ENCODE measurements at regions not wholly inside any gene's neighbourhood (a gene's known extent, or its start where the extent isn't known, plus 50 kb on each side); places are given as distances from the start of the nearest gene placed in this dataset.

DNA sequence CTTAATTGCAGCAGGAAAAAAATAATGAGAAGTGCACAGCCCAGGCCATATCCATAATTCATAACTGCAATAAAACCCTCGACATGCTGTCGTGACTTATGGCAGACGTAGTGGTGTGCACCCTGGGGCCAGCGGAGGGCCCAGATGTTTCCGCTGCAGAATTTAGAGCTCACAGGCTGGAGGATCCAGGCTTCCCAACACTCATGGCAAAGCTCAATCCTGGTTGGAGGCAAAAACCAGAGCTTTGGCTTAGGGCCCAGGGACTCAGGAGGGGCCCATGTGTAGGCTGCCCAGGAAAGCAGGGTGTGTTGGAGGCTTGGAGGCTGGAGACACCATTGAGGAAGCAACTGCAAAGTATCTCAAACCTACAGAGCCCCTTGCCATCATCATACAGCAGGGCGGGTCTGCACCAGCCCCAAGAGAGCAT lies 68.7 kb downstream of the SERPINA3 start:
- Mint-ChIP-seq H3K27me3 (ENCODE audit: low read depth) (no peaks in the 10 kb centered on the region), H3K4me1 (ENCODE audit: low read depth) (no peaks in the 10 kb centered on the region), H3K9me3 (ENCODE audit: insufficient read depth) (no peaks in the 10 kb centered on the region), H3K27ac (no peak overlapping the region), H3K4me3 (no peak overlapping the region), H3K36me3 (ENCODE audit: low read depth) (no peaks in the 10 kb centered on the region)
- CTCF ChIA-PET = no interaction called here
- ATAC-seq (no peak), DNase-seq (no peak)
- POLR2A ChIA-PET = no interaction called here

- Mint-ChIP-seq H3K4me1 (ENCODE audit: low read depth) (no peaks in the 10 kb centered on the region), H3K4me3 (no peak overlapping the region), H3K9me3 (ENCODE audit: insufficient read depth) (no peaks in the 10 kb centered on the region), H3K36me3 (ENCODE audit: low read depth) (no peaks in the 10 kb centered on the region), H3K27me3 (ENCODE audit: low read depth) (no peaks in the 10 kb centered on the region), H3K27ac (no peak overlapping the region)
- ChIA-PET POLR2A (no interaction called here), CTCF (interaction anchor here (0.8 kb wide), 1 partner anchor 10 kb away, joined by 3 read pairs; no protein-coding TSS in a partner anchor)
- DNase-seq = peak; percentile 13
- ATAC-seq = no peak
These were observed 68.0 kb downstream of the SERPINA3 start for GRCh38 chr14:94679937-94680861.

GRCh38 chr14:94679106-94679810 lies 67.1 kb downstream of the SERPINA3 start:
- no peaks in the 10 kb centered on the region for H3K9me3 Mint-ChIP-seq (ENCODE audit: insufficient read depth)
- ChIA-PET CTCF (interaction anchor here (0.8 kb wide), 1 partner anchor 11 kb away, joined by 3 read pairs; no protein-coding TSS in a partner anchor), POLR2A (interaction anchor here (0.8 kb wide), 1 partner anchor 23 kb away, joined by 3 read pairs; no protein-coding TSS in a partner anchor)

DNA sequence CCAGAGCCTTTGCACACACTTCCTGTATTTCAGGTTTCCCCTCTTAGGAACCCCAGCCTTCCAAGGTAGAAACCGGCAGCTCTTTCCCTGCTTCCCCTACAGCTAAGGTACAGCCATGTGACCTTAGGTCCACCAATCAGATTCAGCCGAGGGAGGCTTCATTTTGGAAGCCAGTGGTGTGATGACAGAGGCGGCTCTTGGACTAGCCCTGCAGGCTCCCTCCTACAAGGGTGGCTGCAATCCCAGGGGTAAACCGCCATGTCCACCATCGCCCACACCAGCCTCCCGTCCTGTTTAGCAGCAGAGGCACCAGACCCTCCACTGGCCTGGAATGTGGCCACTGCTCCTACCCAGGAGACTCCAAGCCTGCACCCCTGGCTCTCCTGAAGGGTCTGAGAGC lies 65.6 kb downstream of the SERPINA3 start:
- Mint-ChIP-seq H3K9me3 (ENCODE audit: insufficient read depth) (no peaks in the 10 kb centered on the region), H3K36me3 (ENCODE audit: low read depth) (no peaks in the 10 kb centered on the region), H3K4me3 (no peak overlapping the region), H3K27me3 (ENCODE audit: low read depth) (no peaks in the 10 kb centered on the region), H3K27ac (no peak overlapping the region), H3K4me1 (ENCODE audit: low read depth) (no peaks in the 10 kb centered on the region)
- DNase-seq = no peak
- ChIA-PET CTCF (no interaction called here), POLR2A (no interaction called here)
- no peak for ATAC-seq

More at GRCh38 chr14:94679106-94679810, 67.1 kb downstream of the SERPINA3 start:
- Mint-ChIP-seq H3K36me3 (ENCODE audit: low read depth) (no peaks in the 10 kb centered on the region), H3K4me1 (ENCODE audit: low read depth) (no peaks in the 10 kb centered on the region), H3K27ac (no peak overlapping the region), H3K4me3 (no peak overlapping the region), H3K27me3 (ENCODE audit: low read depth) (no peaks in the 10 kb centered on the region)
- ATAC-seq (no peak), DNase-seq (peak; percentile 6)

DNA sequence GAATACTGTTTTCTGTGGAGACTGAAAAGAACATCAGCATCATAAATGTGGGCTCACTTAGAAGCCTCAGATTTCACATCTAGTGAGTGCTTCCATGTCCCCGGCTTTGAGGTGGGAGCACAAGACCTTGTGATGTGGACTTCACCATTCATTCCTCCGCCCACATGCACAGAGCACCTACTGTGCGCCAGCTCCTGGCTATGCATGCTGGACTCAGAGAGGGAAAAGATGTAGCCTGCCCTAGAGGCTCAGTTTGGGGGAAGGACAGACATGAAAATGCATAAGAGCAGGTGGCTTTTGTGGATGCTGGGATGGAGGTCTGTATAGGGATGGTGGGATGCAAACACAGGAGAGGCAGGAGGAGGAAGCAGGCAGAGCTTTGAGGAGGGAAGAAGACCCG lies 65.0 kb downstream of the SERPINA3 start:
- CTCF ChIA-PET = no interaction called here
- H3K4me3 Mint-ChIP-seq = no peak overlapping the region
- no peaks in the 10 kb centered on the region for H3K36me3 Mint-ChIP-seq (ENCODE audit: low read depth)
- DNase-seq = no peak
- no peak overlapping the region for H3K27ac Mint-ChIP-seq
- no peaks in the 10 kb centered on the region for H3K27me3 Mint-ChIP-seq (ENCODE audit: low read depth)
- no peak for ATAC-seq
- H3K4me1 Mint-ChIP-seq (ENCODE audit: low read depth) = no peaks in the 10 kb centered on the region
- POLR2A ChIA-PET = no interaction called here
- no peaks in the 10 kb centered on the region for H3K9me3 Mint-ChIP-seq (ENCODE audit: insufficient read depth)

DNA sequence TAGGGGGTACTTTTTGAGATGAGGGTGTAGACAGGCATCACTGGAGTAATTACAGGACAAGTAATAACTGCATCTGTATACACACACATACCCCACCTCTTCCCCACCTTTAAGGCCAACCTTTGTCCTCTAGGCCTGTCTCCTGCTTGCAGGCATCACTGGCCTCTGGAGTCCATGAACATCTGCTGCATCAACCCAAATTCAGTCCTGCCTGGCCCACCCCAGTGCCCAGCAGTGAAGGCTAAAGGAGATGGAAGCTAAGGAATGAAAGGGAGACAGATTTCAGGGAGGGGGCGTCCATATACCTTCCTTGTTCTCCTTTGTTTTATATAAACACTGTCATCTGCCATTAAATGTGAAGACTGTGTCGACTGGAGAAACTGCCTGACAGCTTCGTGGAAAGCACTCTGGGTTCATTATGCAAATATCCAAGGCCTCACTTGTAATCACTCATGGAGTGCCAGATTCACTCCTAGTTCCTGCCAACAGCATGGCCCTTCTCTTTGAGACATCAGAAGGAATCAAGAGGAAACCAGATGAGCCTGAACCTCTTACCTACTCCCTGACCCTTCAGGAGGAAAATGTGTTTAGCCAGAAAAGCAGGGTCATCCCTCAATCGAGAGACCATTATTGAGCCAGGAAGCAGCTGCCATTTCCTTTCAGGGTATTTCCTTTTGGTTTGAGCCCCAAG lies 64.4 kb downstream of the SERPINA3 start:
- DNase-seq (peak; percentile 3), ATAC-seq (no peak)
- H3K27me3 Mint-ChIP-seq (ENCODE audit: low read depth) = no peaks in the 10 kb centered on the region
- H3K4me1 Mint-ChIP-seq (ENCODE audit: low read depth) = no peaks in the 10 kb centered on the region
- ChIA-PET CTCF (no interaction called here), POLR2A (no interaction called here)
- H3K9me3 Mint-ChIP-seq (ENCODE audit: insufficient read depth) = no peaks in the 10 kb centered on the region
- no peak overlapping the region for H3K4me3 Mint-ChIP-seq
- no peaks in the 10 kb centered on the region for H3K36me3 Mint-ChIP-seq (ENCODE audit: low read depth)
- no peak overlapping the region for H3K27ac Mint-ChIP-seq

DNA sequence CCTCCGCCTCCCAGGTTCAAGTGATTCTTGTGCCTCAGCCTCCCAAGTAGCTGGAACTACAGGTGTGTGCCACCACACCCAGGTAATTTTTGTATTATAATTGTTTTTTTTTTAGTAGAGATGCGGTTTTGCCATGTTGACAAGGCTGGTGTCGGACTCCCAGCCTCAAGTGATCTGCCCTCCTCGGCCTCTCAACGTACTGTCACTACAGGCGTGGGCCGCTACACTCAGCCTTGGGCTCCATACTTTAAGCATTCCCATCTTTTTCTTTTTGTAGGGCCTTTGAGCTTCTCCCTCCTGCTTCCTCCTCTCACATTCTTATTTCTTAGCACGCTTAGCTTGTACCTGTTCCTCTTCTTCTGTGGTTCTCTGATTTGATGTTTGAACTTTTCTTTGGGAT lies 62.8 kb downstream of the SERPINA3 start:
- Mint-ChIP-seq H3K36me3 (ENCODE audit: low read depth) (no peaks in the 10 kb centered on the region), H3K27me3 (ENCODE audit: low read depth) (peaks cover 1% of the 10 kb centered on the region), H3K9me3 (ENCODE audit: insufficient read depth) (no peaks in the 10 kb centered on the region), H3K4me3 (no peak overlapping the region), H3K4me1 (ENCODE audit: low read depth) (no peaks in the 10 kb centered on the region), H3K27ac (no peak overlapping the region)
- ChIA-PET POLR2A (interaction anchor here (0.6 kb wide), 1 partner anchor 1391 kb away, joined by 3 read pairs; no protein-coding TSS in a partner anchor), CTCF (no interaction called here)
- DNase-seq = no peak
- ATAC-seq = no peak

- ChIA-PET POLR2A (no interaction called here), CTCF (interaction anchor here (0.7 kb wide), 1 partner anchor 690 kb away, joined by 3 read pairs; no protein-coding TSS in a partner anchor)
- no peak overlapping the region for H3K27ac Mint-ChIP-seq
- DNase-seq = peak; percentile 11
- H3K27me3 Mint-ChIP-seq (ENCODE audit: low read depth) = peaks cover 6% of the 10 kb centered on the region
- H3K36me3 Mint-ChIP-seq (ENCODE audit: low read depth) = no peaks in the 10 kb centered on the region
- no peak overlapping the region for H3K4me3 Mint-ChIP-seq
- no peaks in the 10 kb centered on the region for H3K4me1 Mint-ChIP-seq (ENCODE audit: low read depth)
- no peaks in the 10 kb centered on the region for H3K9me3 Mint-ChIP-seq (ENCODE audit: insufficient read depth)
- ATAC-seq = no peak
These were observed 61.6 kb downstream of the SERPINA3 start for GRCh38 chr14:94673781-94674231.
